Endothelial cell of umbilical vein (primary cell): ENCODE measurements at regions not wholly inside any gene's neighbourhood (a gene's known extent, or its start where the extent isn't known, plus 50 kb on each side); places are given as distances from the start of the nearest gene placed in this dataset.

Source experiments
- CTCF ChIP-seq, 2 donors: IDR thresholded peaks; 1 replicate in 1 of 2; 2 replicates in 1 of 2; pipeline ENCODE4 v1.5.1; 2011; ENCODE audit warnings: low read length in 2 of 2, mild to moderate bottlenecking in 2 of 2, moderate library complexity in 2 of 2, control low read depth in 1 of 2, inconsistent platforms in 1 of 2, low read depth in 1 of 2; ENCODE audit not compliant: insufficient read depth in 1 of 2; ENCODE audit errors: extremely low read depth in 1 of 2
- EZH2 ChIP-seq: IDR thresholded peaks from 2 replicates; pipeline ENCODE4 v1.6.1; 2012; ENCODE audit warnings: borderline replicate concordance, low read depth, mild to moderate bottlenecking, moderate library complexity, low read length, inconsistent platforms; ENCODE audit not compliant: severe bottlenecking
- FOS ChIP-seq: IDR thresholded peaks from 2 replicates; pipeline ENCODE4 v1.6.1; 2011; ENCODE audit warnings: mild to moderate bottlenecking, low read length, moderate library complexity, borderline replicate concordance; ENCODE audit not compliant: insufficient read depth
- GATA2 ChIP-seq: IDR thresholded peaks from 2 replicates; pipeline ENCODE4 v1.7.0; 2011; ENCODE audit warnings: low read depth, mild to moderate bottlenecking, moderate library complexity, mixed read lengths, low read length; ENCODE audit not compliant: insufficient read length, insufficient read depth
- MAX ChIP-seq: IDR thresholded peaks from 2 replicates; pipeline ENCODE4 v1.6.1; 2011; ENCODE audit not compliant: insufficient read depth, insufficient read length
- MYC ChIP-seq: IDR thresholded peaks from one replicate; pipeline ENCODE4 v1.6.1; 2011; ENCODE audit warnings: mild to moderate bottlenecking, low read depth, low read length
- POLR2A ChIP-seq: IDR thresholded peaks from 2 replicates; pipeline ENCODE4 v1.6.1; 2012; ENCODE audit warnings: low read depth, mild to moderate bottlenecking, control low read depth, low read length
- POLR2AphosphoS5 ChIP-seq: IDR thresholded peaks from 2 replicates; pipeline ENCODE4 v1.6.1; 2012; ENCODE audit warnings: low read depth, mild to moderate bottlenecking, control low read depth, low read length, moderate library complexity; ENCODE audit not compliant: insufficient read depth

- no peak for TF ChIP-seq CTCF (IDR thresholded peaks at IDR 0.05; ENCODE audit: extremely low read depth in 1 of 2, insufficient read depth in 1 of 2, low read depth in 1 of 2, low read length in 2 of 2)
- no peak for TF ChIP-seq POLR2A
- TF ChIP-seq MAX = no peak
- no peak for TF ChIP-seq POLR2AphosphoS5
- TF ChIP-seq EZH2 = no peak
- TF ChIP-seq MYC = no peak
- no peak for TF ChIP-seq GATA2
- TF ChIP-seq FOS = no peak
Measured at GRCh38 chrX:20857746-20858145, 516.5 kb upstream of the CNKSR2 start.
